Mesenchymal stem cell (in vitro differentiated cells and primary cell): ENCODE measurements at regions not wholly inside any gene's neighbourhood (a gene's known extent, or its start where the extent isn't known, plus 50 kb on each side); places are given as distances from the start of the nearest gene placed in this dataset.

Experiments
- DNase-seq: peaks from one replicate; pipeline ENCODE4 v3.0.0-alpha.2; 2013
- H2AFZ ChIP-seq: one replicate; pipeline ENCODE4 v1.6.1; 2013; ENCODE audit warnings: low read depth, mild to moderate bottlenecking, control low read depth, inconsistent platforms, low read length, moderate library complexity
- H2AK5ac ChIP-seq: 2 replicates; pipeline ENCODE4 v1.6.1; 2013; ENCODE audit warnings: low read length, moderate library complexity, mild to moderate bottlenecking, inconsistent platforms; ENCODE audit not compliant: severe bottlenecking
- H2BK120ac ChIP-seq: one replicate; pipeline ENCODE4 v1.6.1; 2013; ENCODE audit warnings: low read depth, mild to moderate bottlenecking, inconsistent platforms, low read length, moderate library complexity
- H2BK12ac ChIP-seq, 2 experiments: one replicate each; pipeline ENCODE4 v1.6.1; 2013; ENCODE audit warnings: inconsistent platforms in 2 of 2, low read length in 2 of 2, mild to moderate bottlenecking in 2 of 2, moderate library complexity in 2 of 2, control low read depth in 1 of 2
- H2BK15ac ChIP-seq: one replicate; pipeline ENCODE4 v1.6.1; 2013; ENCODE audit warnings: mild to moderate bottlenecking, low read depth, inconsistent platforms; ENCODE audit not compliant: poor library complexity, severe bottlenecking
- H2BK5ac ChIP-seq: 2 replicates; pipeline ENCODE4 v1.6.1; 2013; ENCODE audit warnings: low read depth, mild to moderate bottlenecking, low read length, control low read depth, inconsistent platforms; ENCODE audit not compliant: poor library complexity, severe bottlenecking
- H3K14ac ChIP-seq, 2 experiments: one replicate each; pipeline ENCODE4 v1.6.1; 2013; ENCODE audit warnings: inconsistent platforms in 2 of 2, low read length in 2 of 2, control low read depth in 1 of 2, mild to moderate bottlenecking in 1 of 2, moderate library complexity in 1 of 2
- H3K18ac ChIP-seq, 2 experiments: one replicate each; pipeline ENCODE4 v1.6.1; 2013; ENCODE audit warnings: inconsistent platforms in 2 of 2, low read length in 2 of 2, control low read depth in 1 of 2, low read depth in 1 of 2, mild to moderate bottlenecking in 1 of 2
- H3K23ac ChIP-seq, 2 experiments: one replicate each; pipeline ENCODE4 v1.6.1; 2013; ENCODE audit warnings: inconsistent platforms in 2 of 2, low read length in 2 of 2, mild to moderate bottlenecking in 2 of 2, moderate library complexity in 2 of 2, control low read depth in 1 of 2
- H3K27ac ChIP-seq: 2 replicates; pipeline ENCODE4 v1.5.1; 2013; ENCODE audit warnings: mild to moderate bottlenecking, moderate library complexity, low read length, control low read depth, inconsistent platforms; ENCODE audit not compliant: poor library complexity, severe bottlenecking
- H3K27me3 ChIP-seq, 2 experiments: 2 replicates each; pipeline versions ENCODE4 v1.6.1 to v1.7.0; 2013; ENCODE audit warnings: low read length in 2 of 2, mild to moderate bottlenecking in 2 of 2, moderate library complexity in 2 of 2, control low read depth in 1 of 2, inconsistent platforms in 1 of 2; ENCODE audit not compliant: control insufficient read depth in 1 of 2, insufficient read depth in 1 of 2
- H3K36me3 ChIP-seq, 2 experiments: 2 replicates each; pipeline versions ENCODE4 v1.6.1 to v1.7.0; 2013; ENCODE audit warnings: low read length in 2 of 2, control low read depth in 1 of 2, inconsistent platforms in 1 of 2, low read depth in 1 of 2, mild to moderate bottlenecking in 1 of 2; ENCODE audit not compliant: insufficient read depth in 2 of 2, control insufficient read depth in 1 of 2
- H3K4ac ChIP-seq, 2 experiments: one replicate each; pipeline ENCODE4 v1.6.1; 2013; ENCODE audit warnings: inconsistent platforms in 2 of 2, low read length in 2 of 2, mild to moderate bottlenecking in 2 of 2, moderate library complexity in 2 of 2, control low read depth in 1 of 2, low read depth in 1 of 2
- H3K4me1 ChIP-seq: 2 replicates; pipeline ENCODE4 v1.6.1; 2013; ENCODE audit warnings: low read depth, low read length, control low read depth; ENCODE audit not compliant: control insufficient read depth, insufficient read depth
- H3K4me2 ChIP-seq: 2 replicates; pipeline ENCODE4 v1.6.1; 2013; ENCODE audit warnings: low read length, mild to moderate bottlenecking, inconsistent platforms; ENCODE audit not compliant: poor library complexity, severe bottlenecking
- H3K4me3 ChIP-seq, 2 experiments: 2 replicates each; pipeline versions ENCODE4 v1.5.1 to v1.7.0; 2013; ENCODE audit warnings: low read length in 2 of 2, mild to moderate bottlenecking in 2 of 2, control low read depth in 1 of 2, low read depth in 1 of 2; ENCODE audit not compliant: insufficient read depth in 1 of 2
- H3K79me1 ChIP-seq: replicated peaks from 2 replicates; pipeline ENCODE4 v1.6.1; 2013; ENCODE audit warnings: mild to moderate bottlenecking, control low read depth, low read length, inconsistent platforms; ENCODE audit not compliant: poor library complexity, severe bottlenecking
- H3K9ac ChIP-seq: 2 replicates; pipeline ENCODE4 v1.7.0; 2013; ENCODE audit warnings: mild to moderate bottlenecking, low read length, moderate library complexity
- H3K9me3 ChIP-seq: 2 replicates; pipeline ENCODE4 v1.7.0; 2013; ENCODE audit warnings: mild to moderate bottlenecking, low read length; ENCODE audit not compliant: control insufficient read depth
- H4K8ac ChIP-seq: one replicate; pipeline ENCODE4 v1.6.1; 2013; ENCODE audit warnings: inconsistent platforms, mild to moderate bottlenecking, low read length, moderate library complexity
- H4K91ac ChIP-seq: one replicate; pipeline ENCODE4 v1.6.1; 2013; ENCODE audit warnings: mild to moderate bottlenecking, low read length, inconsistent platforms
- WGBS: methylation state at CpG from one replicate; pipeline ENCODE4 v1.1.7; 2013; ENCODE audit warnings: mixed read lengths; 5-methylcytosine and 5-hydroxymethylcytosine counted together

DNA sequence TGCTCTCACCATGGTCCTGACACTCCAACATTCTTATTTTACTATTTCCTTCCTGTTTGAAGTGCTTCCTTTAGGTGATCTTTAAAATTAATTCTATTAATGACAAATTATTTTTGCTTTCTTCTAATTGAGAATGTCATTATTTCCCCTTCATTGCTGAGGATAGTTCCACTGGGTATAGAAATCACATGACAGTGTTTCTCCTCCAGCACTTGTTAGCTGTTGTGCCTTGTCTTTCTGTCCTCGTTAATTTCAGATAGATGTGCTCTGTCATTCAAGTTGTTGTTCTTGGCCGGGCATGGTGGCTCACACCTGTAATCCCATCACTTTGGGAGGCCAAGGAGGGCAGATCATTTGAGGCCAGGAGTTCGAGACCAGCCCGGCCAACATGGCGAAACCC lies 321.0 kb upstream of the RAB6C start:
- H3K18ac ChIP-seq, result no peak overlapping the region
- H2BK15ac ChIP-seq, result no peak overlapping the region
- no peak overlapping the region for H3K23ac ChIP-seq
- no peak overlapping the region for H4K91ac ChIP-seq
- H2BK5ac ChIP-seq, result no peak overlapping the region
- no peaks in the 10 kb centered on the region for H3K4me1 ChIP-seq
- no peaks in the 10 kb centered on the region for H3K36me3 ChIP-seq
- H3K4me3 ChIP-seq, result no peak overlapping the region
- no peak overlapping the region for H2AFZ ChIP-seq
- H3K9ac ChIP-seq, result no peak overlapping the region
- H3K4me2 ChIP-seq, result no peak overlapping the region
- H3K27ac ChIP-seq, result no peak overlapping the region
- no peak overlapping the region for H3K14ac ChIP-seq
- no peak for DNase-seq
- 78% methylated on average over 5 of the region's 5 CpGs for WGBS
- no peak overlapping the region for H2BK120ac ChIP-seq
- no peaks in the 10 kb centered on the region for H3K9me3 ChIP-seq
- H3K27me3 ChIP-seq, result no peaks in the 10 kb centered on the region
- H2AK5ac ChIP-seq, result no peak overlapping the region
- H3K4ac ChIP-seq, result no peak overlapping the region
- no peaks in the 10 kb centered on the region for H3K79me1 ChIP-seq
- no peak overlapping the region for H4K8ac ChIP-seq
- no peak overlapping the region for H2BK12ac ChIP-seq

GRCh38 chr2:129661935-129662334 lies 317.5 kb upstream of the RAB6C start:
- Histone ChIP-seq H4K8ac (no peak overlapping the region), H3K27me3 (no peaks in the 10 kb centered on the region), H3K4me1 (no peaks in the 10 kb centered on the region), H4K91ac (no peak overlapping the region), H3K4me3 (no peak overlapping the region), H3K4me2 (no peak overlapping the region), H3K9me3 (no peaks in the 10 kb centered on the region), H3K4ac (no peak overlapping the region), H3K36me3 (no peaks in the 10 kb centered on the region), H2BK15ac (no peak overlapping the region), H3K14ac (no peak overlapping the region), H2BK5ac (no peak overlapping the region), H3K79me1 (no peaks in the 10 kb centered on the region), H2BK12ac (no peak overlapping the region), H3K27ac (no peak overlapping the region), H3K23ac (no peak overlapping the region), H3K9ac (no peak overlapping the region), H2AK5ac (no peak overlapping the region), H3K18ac (no peak overlapping the region), H2BK120ac (no peak overlapping the region), H2AFZ (no peak overlapping the region)
- no peak for DNase-seq
- WGBS, result no CpG with 5 or more reads among the region's 1 CpG

DNA sequence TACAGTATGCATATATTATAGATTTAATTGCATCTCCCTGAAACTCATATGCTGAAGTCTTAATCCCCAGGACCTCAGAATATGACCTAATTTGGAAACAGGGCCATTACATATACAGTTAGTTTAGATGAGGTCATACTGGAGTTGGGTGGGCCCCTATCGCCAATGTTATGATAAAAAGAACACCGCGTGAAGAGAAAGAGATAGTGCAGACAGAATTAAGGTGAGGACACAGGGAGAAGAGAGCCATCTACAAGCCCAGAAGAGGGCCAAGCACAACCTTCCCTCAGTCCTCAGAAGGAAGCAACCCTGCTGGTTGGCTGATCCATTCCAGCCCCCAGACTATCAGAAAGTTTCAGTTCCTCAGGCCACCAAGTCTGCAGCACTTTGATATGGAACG lies 311.9 kb upstream of the RAB6C start:
- 93% methylated on average over 4 of the region's 4 CpGs for WGBS
- Histone ChIP-seq H4K8ac (no peak overlapping the region), H3K36me3 (no peaks in the 10 kb centered on the region), H3K9me3 (peaks cover 3% of the 10 kb centered on the region), H3K4me1 (no peaks in the 10 kb centered on the region), H4K91ac (no peak overlapping the region), H2BK15ac (no peak overlapping the region), H3K27me3 (no peaks in the 10 kb centered on the region), H3K27ac (no peak overlapping the region), H2AFZ (no peak overlapping the region), H3K14ac (no peak overlapping the region), H3K9ac (no peak overlapping the region), H3K18ac (no peak overlapping the region), H3K23ac (no peak overlapping the region), H2BK5ac (no peak overlapping the region), H3K4me3 (no peak overlapping the region), H2BK120ac (no peak overlapping the region), H2AK5ac (no peak overlapping the region), H3K79me1 (no peaks in the 10 kb centered on the region), H2BK12ac (no peak overlapping the region), H3K4me2 (no peak overlapping the region), H3K4ac (no peak overlapping the region)
- no peak for DNase-seq

DNA sequence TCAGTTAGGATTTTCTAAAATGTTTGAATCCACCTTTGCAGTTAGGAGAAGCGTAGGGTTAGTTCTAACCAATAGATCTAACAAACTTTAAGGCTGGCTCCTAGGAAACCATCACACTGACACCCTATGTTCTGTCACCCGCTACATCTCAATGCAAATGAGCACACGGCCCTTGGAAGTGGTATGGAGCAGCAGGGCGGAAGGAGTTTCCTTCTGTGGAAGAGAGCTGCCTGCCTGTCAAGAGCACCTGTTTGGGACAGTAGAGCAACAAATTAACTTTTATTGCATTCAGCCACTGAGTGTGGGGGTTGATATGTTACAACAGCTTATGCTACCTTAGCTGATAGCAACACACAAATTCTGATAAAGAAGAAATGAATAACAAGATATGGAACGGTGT lies 306.9 kb upstream of the RAB6C start:
- Histone ChIP-seq H3K9ac (no peak overlapping the region), H3K4me1 (no peaks in the 10 kb centered on the region), H4K8ac (no peak overlapping the region), H2AK5ac (no peak overlapping the region), H3K4me3 (no peak overlapping the region), H3K23ac (no peak overlapping the region), H3K4me2 (no peak overlapping the region), H3K14ac (no peak overlapping the region), H3K27ac (no peak overlapping the region), H4K91ac (no peak overlapping the region), H3K9me3 (peaks cover 3% of the 10 kb centered on the region), H3K4ac (no peak overlapping the region), H3K27me3 (peaks cover 0 to 10% of the 10 kb centered on the region in 2 experiments), H2BK15ac (no peak overlapping the region), H3K79me1 (no peaks in the 10 kb centered on the region), H2BK120ac (no peak overlapping the region), H3K18ac (no peak overlapping the region), H2BK12ac (no peak overlapping the region), H3K36me3 (no peaks in the 10 kb centered on the region), H2AFZ (no peak overlapping the region), H2BK5ac (no peak overlapping the region)
- DNase-seq, result no peak
- WGBS, result 89% methylated on average over 4 of the region's 5 CpGs
